Activated CD4-positive, alpha-beta T cell treated with anti-CD3 and anti-CD28 coated beads, Interleukin-2, amount 50 U/mL, for 24 hours (primary cell): ENCODE measurements at regions not wholly inside any gene's neighbourhood (a gene's known extent, or its start where the extent isn't known, plus 50 kb on each side); places are given as distances from the start of the nearest gene placed in this dataset.

Source experiments
- DNase-seq, 2 donors: peaks; one replicate each; pipeline ENCODE4 v3.0.0-alpha.2; 2020; ENCODE audit warnings: low read depth in 1 of 2, low spot score in 1 of 2

GRCh38 chr10:60439641-60440040 is 50.0 kb upstream of the ANK3 start:
- no peak for DNase-seq
